Neural cell (in vitro differentiated cells): ENCODE measurements at regions not wholly inside any gene's neighbourhood (a gene's known extent, or its start where the extent isn't known, plus 50 kb on each side); places are given as distances from the start of the nearest gene placed in this dataset.

ENCODE experiments used
- H2AFZ ChIP-seq: fragments of 200-600, 300-800 bp; sonication (generic), shearing (Covaris generic); 2 replicates; pipeline ENCODE4 v1.6.0; 2014; ENCODE audit warnings: low read depth, mild to moderate bottlenecking, antibody characterized with exemption, low read length, moderate library complexity
- H3F3A ChIP-seq: fragments of 200-600 bp; shearing (Covaris generic); 2 replicates; pipeline ENCODE4 v1.6.1; 2016; ENCODE audit warnings: mild to moderate bottlenecking, moderate library complexity, mixed read lengths, antibody characterized with exemption, low read length; ENCODE audit not compliant: insufficient read depth, poor library complexity, severe bottlenecking
- H3K27ac ChIP-seq: fragments of 200-600, 300-800 bp; sonication (generic), shearing (Covaris generic); 2 replicates; pipeline ENCODE4 v1.5.1; 2014; ENCODE audit warnings: mild to moderate bottlenecking, low read length, moderate library complexity
- H3K27me3 ChIP-seq: fragments of 300-800, 200-600 bp; sonication (generic), shearing (Covaris generic); 2 replicates; pipeline ENCODE4 v1.6.0; 2014; ENCODE audit warnings: mild to moderate bottlenecking, low read depth, low read length, moderate library complexity; ENCODE audit not compliant: insufficient read depth
- H3K36me3 ChIP-seq: fragments of 300-800, 200-600 bp; sonication (generic), shearing (Covaris generic); 2 replicates; pipeline ENCODE4 v1.5.1; 2014; ENCODE audit warnings: mild to moderate bottlenecking, antibody characterized with exemption, low read length, moderate library complexity; ENCODE audit not compliant: insufficient read depth
- H3K4me2 ChIP-seq: fragments of 300-800, 200-600 bp; sonication (generic), shearing (Covaris generic); 2 replicates; pipeline ENCODE4 v1.6.0; 2014; ENCODE audit warnings: mild to moderate bottlenecking, low read length
- H3K4me3 ChIP-seq: fragments of 300-800, 200-600 bp; sonication (generic), shearing (Covaris generic); 2 replicates; pipeline ENCODE4 v1.5.1; 2014; ENCODE audit warnings: mild to moderate bottlenecking, low read length, moderate library complexity
- H3K79me2 ChIP-seq: fragments of 200-600 bp; shearing (Covaris generic); replicated peaks from 2 replicates; pipeline ENCODE4 v1.6.0; 2014; ENCODE audit warnings: mild to moderate bottlenecking, low read length, moderate library complexity; ENCODE audit not compliant: insufficient read depth
- H3K9ac ChIP-seq: fragments of 300-800, 200-600 bp; sonication (generic), shearing (Covaris generic); 2 replicates; pipeline ENCODE4 v1.6.1; 2016; ENCODE audit warnings: mild to moderate bottlenecking, low read length, mixed read lengths
- H3K9me2 ChIP-seq: fragments of 200-600 bp; shearing (Covaris generic); 2 replicates; pipeline ENCODE4 v1.6.1; 2016; ENCODE audit warnings: mild to moderate bottlenecking, low read length, mixed read lengths; ENCODE audit not compliant: insufficient read depth
- H3K9me3 ChIP-seq: fragments of 200-600, 300-800 bp; sonication (generic), shearing (Covaris generic); 2 replicates; pipeline ENCODE4 v1.6.1; 2016; ENCODE audit warnings: mild to moderate bottlenecking, mixed run types, low read length, moderate library complexity, mixed read lengths
- H4K20me1 ChIP-seq: fragments of 200-600 bp; shearing (Covaris generic); 2 replicates; pipeline ENCODE4 v1.6.1; 2016; ENCODE audit warnings: mild to moderate bottlenecking, mixed run types; ENCODE audit not compliant: insufficient read depth
- CTCF ChIP-seq: fragments of 450-650 bp; IDR thresholded peaks from 2 replicates; pipeline ENCODE4 v1.5.1; 2014; ENCODE audit warnings: antibody characterized with exemption, mild to moderate bottlenecking, moderate library complexity; ENCODE audit not compliant: poor library complexity, severe bottlenecking
- EP300 ChIP-seq: fragments of 450-650 bp; conservative IDR thresholded peaks from 2 replicates; pipeline ENCODE4 v1.6.1; 2014; ENCODE audit warnings: antibody characterized with exemption, mild to moderate bottlenecking, moderate library complexity; ENCODE audit not compliant: poor library complexity, severe bottlenecking
- MXI1 ChIP-seq: fragments of 450-650 bp; conservative IDR thresholded peaks from 2 replicates; pipeline ENCODE4 v1.6.1; 2014; ENCODE audit warnings: antibody characterized with exemption, mild to moderate bottlenecking; ENCODE audit not compliant: poor library complexity, severe bottlenecking
- POLR2AphosphoS5 ChIP-seq: IDR thresholded peaks from 2 replicates; pipeline ENCODE4 v1.6.1; 2012
- REST ChIP-seq: IDR thresholded peaks from 2 replicates; pipeline ENCODE4 v1.6.1; 2012; ENCODE audit warnings: borderline replicate concordance
- TAF1 ChIP-seq: IDR thresholded peaks from 2 replicates; pipeline ENCODE4 v1.6.1; 2012; ENCODE audit warnings: low read depth

GRCh38 chr12:53803194-53803593 lies 51.4 kb upstream of the CISTR start:
- H3K9ac ChIP-seq, result peak overlapping the region; percentile 61

GRCh38 chr12:53803703-53804102 lies 51.9 kb upstream of the CISTR start:
- Histone ChIP-seq H3K27me3 (no peaks in the 10 kb centered on the region), H4K20me1 (no peaks in the 10 kb centered on the region), H3F3A (no peaks in the 10 kb centered on the region), H3K36me3 (no peaks in the 10 kb centered on the region), H3K4me3 (peak overlapping the region; percentile 36), H3K4me2 (no peak overlapping the region), H3K9ac (peak overlapping the region; percentile 61), H3K27ac (peak overlapping the region; percentile 88), H3K9me3 (no peaks in the 10 kb centered on the region), H2AFZ (no peak overlapping the region), H3K9me2 (no peaks in the 10 kb centered on the region), H3K79me2 (no peaks in the 10 kb centered on the region)
- TF ChIP-seq CTCF (peak; percentile 17), REST (no peak)

More at GRCh38 chr12:53803194-53803593, 51.4 kb upstream of the CISTR start:
- H4K20me1 ChIP-seq, result no peaks in the 10 kb centered on the region
- peak overlapping the region; percentile 36 for H3K4me3 ChIP-seq
- H3K9me2 ChIP-seq, result no peaks in the 10 kb centered on the region
- H3K9me3 ChIP-seq, result no peaks in the 10 kb centered on the region
- H3K4me2 ChIP-seq, result peak overlapping the region; percentile 72
- no peaks in the 10 kb centered on the region for H3K27me3 ChIP-seq
- H3K79me2 ChIP-seq, result no peaks in the 10 kb centered on the region
- TF ChIP-seq MXI1 (no peak), EP300 (peak; percentile 84), POLR2AphosphoS5 (peak; percentile 44), TAF1 (no peak), REST (peak; percentile 63)
- peak overlapping the region; percentile 84 for H2AFZ ChIP-seq
- peaks cover 3% of the 10 kb centered on the region for H3F3A ChIP-seq
- peak overlapping the region; percentile 88 for H3K27ac ChIP-seq
- no peaks in the 10 kb centered on the region for H3K36me3 ChIP-seq
